ENCODE measurements at regions not wholly inside any gene's neighbourhood (a gene's known extent, or its start where the extent isn't known, plus 50 kb on each side); places are given as distances from the start of the nearest gene placed in this dataset.
A peak's percentile ranks its signal among the peaks of the same experiment; 100 is the strongest.
"Not testable (repeated sequence)": the region's sequence is repeated elsewhere in the genome, so short reads cannot be mapped to it uniquely, and the experiment has no call there.

GRCh38 chr7:131722371-131722770 lies 165.9 kb upstream of the PODXL start:
- DNase-seq: no peak

DNA sequence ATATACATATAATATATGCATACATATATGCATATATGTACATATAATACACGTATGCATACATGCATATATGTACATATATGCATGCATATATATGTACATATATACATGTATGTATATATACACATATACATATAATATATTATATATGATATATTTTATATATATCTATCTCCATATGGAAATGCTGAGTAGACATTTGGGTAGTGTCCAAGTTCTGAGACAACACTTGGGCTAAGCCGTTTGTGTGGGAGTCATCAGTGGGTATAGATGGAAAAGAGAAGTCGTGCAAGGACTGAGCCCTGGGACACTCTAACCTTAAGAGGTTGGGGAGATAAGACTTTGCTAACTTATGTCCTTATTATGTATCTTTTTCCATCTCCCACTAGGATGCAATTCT lies 165.2 kb upstream of the PODXL start:
- no peak for DNase-seq

GRCh38 chr7:131720703-131721102 lies 164.3 kb upstream of the PODXL start:
- no peak for DNase-seq

DNA sequence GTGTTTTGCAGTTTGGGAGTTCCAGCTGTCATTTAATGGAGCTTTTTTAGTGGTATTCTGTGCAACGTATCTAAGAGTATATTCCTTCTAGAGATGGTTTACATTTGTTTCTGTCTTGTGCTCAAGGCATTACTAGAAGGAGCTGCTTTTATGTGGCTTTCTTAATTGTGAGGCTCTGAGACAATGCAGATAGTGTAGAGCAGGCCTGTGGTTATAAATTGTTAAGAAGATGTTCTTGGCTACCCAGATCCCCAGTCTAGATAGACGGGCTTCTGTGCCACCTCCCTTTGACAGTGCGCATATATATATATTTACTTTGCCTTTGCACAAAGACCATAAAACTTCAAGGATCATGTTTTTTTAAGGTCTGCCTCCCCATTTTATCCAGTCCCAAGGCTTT lies 160.8 kb upstream of the PODXL start:
- DNase-seq: no peak

- DNase-seq: no peak
Observed at GRCh38 chr7:131699323-131699722, 142.9 kb upstream of the PODXL start.

DNA sequence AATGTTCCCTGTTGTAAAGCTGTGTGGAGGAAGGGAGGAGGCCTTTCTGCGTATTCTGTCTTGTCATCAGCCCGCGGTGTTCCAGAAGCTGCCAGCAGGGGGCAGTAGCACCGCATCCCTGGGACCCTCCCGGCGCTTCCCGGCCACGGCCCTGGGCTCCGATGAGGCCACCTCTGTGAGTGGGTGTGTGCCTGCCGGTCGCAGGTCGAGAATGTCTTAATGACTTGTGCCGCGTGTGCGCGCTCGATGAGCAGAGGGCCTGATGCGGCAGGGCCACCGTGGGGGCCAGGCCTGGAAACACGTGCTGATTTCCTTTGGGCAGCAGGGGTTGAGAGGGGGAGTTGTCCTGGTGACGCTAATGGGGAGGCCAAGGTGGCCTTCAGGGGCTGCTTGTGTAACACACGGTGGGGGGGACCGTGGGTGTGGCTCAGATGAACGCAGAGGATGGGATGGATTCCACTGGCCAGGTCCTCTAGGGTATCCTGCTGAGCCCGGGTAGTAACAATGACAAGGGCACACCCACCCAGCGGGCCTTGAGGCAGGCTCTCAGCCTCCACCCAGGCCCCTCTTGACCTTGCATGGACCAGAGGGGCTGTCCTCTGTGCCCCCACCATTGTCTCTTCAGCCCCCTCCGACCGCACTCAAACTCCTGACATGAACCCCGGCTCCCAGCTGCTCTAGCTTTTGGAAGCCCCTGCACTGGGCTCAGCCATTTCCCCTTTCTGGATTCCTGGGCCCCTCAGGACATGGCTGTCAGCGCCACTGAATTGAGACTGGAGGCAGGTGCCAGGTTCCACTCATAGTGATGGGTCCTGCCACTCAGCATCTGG lies 135.9 kb upstream of the PODXL start:
- DNase-seq: peak; percentile 29

- DNase-seq: no peak
Observed at GRCh38 chr7:131691454-131692130, 135.2 kb upstream of the PODXL start.

- no peak for DNase-seq
Observed at GRCh38 chr7:131690441-131690840, 134.0 kb upstream of the PODXL start.

GRCh38 chr7:131689662-131690234 lies 133.3 kb upstream of the PODXL start:
- DNase-seq: no peak

DNA sequence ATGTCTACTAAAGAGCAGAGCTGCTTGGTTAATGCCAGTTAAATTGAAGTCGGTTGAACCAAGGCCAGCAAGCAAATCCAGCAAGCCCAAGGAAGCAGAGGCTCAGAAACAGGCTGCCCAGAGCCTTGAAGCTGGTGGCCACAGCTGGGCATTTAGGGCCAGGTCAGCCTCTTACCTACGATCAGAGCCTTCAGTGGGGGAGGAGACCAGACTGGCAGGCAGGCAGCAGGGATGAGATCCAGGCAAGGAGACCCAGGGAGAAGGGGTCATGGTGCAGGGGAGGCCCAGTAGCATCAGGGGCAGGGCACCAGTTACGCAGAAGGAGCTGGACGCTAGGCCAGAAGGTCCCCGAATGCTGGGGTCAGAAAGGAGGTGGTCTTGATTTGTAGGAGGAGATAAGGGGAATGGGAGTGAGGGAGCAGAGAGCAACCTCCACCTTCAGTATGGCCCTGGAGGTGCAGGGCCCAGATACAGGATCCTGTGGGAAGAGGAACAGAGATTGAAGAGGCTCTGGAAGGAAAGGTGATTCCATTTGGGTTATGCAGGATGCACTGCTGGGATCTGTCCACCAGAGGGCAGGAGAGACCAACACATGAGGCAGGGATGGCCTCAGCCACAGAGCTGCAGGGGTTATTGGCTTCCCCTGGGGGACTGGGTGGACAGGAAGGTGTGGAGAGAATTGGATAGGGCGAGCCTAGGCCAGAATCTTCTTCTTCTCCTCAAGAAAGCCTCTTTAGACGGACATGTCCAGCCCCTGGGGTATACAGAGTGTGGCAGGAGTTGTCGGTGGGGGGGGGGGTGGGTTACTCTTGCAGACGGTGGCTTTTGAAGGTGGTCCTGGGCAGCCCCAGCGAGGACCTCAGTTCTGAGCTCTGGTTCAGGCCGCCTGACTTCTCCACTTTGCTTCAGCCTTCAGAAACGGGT lies 132.6 kb upstream of the PODXL start:
- peak; percentile 16 for DNase-seq

- no peak for DNase-seq
Observed at GRCh38 chr7:131687296-131687695, 130.9 kb upstream of the PODXL start.

GRCh38 chr7:131686833-131687232 lies 130.4 kb upstream of the PODXL start:
- no peak for DNase-seq

- no peak for DNase-seq
Observed at GRCh38 chr7:131683536-131684125, 127.2 kb upstream of the PODXL start.

DNA sequence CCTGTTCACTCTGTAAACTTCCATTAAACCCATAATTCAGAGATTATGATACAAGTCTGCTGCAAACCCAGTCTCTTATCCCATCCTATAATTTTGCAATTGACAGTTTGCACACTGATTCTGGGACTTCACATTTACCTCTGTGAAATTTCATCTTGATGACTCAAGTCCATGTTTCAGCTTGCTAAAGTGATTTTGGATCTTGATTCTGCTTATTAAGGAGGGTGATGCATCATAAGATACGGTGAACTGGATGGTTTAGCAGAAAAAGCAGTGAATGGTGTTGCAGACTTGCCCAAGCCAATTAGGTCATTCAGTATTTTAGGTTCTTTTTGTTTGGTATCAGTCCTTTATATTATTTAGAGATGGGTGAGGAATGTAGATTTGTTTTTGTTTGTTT lies 125.5 kb upstream of the PODXL start:
- DNase-seq: no peak

DNA sequence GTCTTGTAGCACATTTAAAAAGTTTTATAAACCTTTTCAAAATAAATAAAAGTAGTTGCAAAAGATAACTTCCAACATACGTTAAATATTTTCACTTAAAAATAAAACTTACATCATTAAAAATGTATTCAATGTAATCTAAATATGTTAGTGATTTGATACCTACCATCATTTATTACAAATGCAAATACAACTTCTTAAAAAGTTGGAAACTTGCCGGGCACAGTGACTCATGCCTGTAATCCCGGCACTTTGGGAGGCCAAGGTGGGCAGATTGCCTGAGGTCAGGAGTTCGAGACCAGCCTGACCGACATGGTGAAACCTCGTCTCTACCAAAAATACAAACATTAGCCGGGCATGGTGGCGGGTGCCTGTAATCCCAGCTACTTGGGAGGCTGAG lies 122.6 kb upstream of the PODXL start:
- DNase-seq: not testable (repeated sequence)

DNA sequence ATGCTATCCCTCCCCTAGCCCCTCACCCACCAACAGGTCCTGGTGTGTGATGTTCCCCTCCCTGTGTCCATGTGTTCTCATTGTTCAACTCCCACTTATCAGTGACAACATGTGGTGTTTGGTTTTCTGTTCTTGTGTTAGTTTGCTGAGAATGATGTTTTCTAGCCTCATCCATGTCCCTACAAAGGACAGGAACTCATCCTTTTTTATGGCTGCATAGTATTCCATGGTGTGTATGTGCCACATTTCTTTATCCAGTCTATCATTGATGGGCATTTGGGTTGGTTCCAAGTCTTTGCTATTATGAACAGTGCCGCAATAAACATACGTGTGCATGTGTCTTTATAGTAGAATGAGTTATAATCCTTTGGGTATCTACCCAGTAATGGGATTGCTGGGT lies 120.4 kb upstream of the PODXL start:
- DNase-seq: not testable (repeated sequence)

DNA sequence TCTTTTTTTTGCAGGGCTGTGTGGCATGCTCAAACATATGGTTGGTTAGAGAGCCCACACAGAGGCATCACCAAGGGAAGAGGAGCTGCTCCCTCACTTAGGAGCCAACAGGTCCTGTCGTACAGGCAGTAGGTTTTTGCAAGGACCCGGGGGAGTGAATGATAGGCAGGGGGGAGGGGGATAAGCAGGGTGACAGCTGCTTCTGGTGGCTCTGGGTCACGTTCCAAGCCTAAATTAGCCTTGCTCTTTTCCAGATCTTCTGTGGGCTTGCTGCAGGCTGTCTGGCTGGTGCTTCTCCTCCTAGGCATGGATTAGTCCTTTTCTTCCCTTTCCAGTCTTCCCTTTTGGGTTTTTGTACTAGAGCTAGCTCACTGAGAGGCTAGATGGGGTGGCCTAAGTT lies 117.7 kb upstream of the PODXL start:
- no peak for DNase-seq

DNA sequence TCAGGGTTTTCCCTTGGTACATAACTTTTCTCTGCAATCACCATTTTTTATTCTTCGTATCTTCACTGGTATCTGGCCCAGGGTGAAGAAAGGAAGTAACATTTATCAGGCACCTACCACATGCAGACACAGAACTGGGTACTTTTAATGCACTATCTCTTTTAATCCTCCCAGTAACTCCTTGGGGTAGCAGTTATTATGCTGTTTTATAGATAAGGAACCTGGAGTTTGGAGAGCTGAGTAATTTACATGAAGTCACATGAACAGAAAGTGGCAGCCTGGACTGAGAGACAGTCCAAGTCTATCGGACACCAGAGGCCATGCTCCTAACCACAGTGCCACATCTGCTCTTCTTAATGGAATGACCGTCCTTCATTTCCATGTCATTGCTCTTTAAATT lies 117.1 kb upstream of the PODXL start:
- no peak for DNase-seq

- DNase-seq: no peak
Observed at GRCh38 chr7:131670406-131670805, 114.0 kb upstream of the PODXL start.

DNA sequence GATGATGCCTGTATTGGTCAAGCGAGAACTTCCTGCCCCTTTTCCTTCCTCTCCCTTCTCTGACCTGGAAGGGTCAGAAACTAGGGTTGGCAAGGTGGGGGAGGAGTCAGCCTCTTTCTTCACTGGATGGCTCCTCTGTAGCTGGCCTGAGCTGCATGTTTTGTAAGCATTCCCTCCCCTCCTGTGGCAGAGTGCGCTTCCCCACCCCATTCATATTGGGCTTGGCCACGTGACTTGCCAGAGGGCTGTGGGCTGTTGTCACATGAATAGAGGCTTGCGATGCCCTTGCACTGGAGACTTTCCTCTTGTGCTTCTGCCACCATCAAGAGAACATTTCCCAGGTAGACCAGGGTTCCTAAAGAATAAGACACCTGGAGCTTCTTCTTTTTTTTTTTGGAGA lies 111.3 kb upstream of the PODXL start:
- DNase-seq: no peak

DNA sequence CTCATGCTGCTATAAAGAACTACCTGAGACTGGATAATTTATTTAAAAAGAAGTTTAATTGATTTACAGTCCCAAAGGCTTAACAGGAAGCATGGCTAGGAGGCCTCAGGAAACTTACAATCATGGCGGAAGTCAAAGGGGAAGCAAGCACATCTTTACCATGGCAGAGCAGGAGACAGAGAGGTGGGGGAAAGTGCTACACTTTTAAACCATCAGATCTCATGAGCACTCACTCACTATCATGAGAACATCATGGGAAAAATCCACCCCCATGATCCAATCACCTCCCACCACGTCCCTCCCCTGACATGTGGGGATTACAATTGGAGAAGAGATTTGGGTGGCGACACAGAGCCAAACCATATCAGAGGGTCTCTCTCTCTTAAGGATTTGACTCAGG lies 108.6 kb upstream of the PODXL start:
- no peak for DNase-seq

GRCh38 chr7:131664570-131664969 lies 108.1 kb upstream of the PODXL start:
- DNase-seq: no peak

Measured in NCI-H748 treated with DMSO at 0.1 percent for 48 hours (cell line).